ENCODE measurements at regions not wholly inside any gene's neighbourhood (a gene's known extent, or its start where the extent isn't known, plus 50 kb on each side); places are given as distances from the start of the nearest gene placed in this dataset.
"Not testable (repeated sequence)": the region's sequence is repeated elsewhere in the genome, so short reads cannot be mapped to it uniquely, and the experiment has no call there.

DNA sequence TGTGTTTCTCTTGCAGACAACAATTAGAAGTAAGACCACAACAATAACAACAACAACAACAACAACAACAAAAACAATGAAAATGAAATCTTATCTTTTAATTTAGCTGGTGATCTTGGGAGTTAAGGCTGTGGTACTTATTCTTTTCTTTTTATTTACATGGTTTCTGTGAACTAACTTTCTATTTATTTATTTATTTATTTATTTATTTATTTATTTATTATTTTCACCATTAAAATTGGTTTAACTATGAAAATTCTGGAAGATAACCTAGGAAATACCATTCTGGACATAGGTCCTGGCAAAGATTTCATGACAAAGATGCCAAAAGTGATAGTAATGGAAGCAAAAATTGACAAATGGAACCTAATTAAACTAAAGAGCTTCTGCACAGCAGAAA is 102.5 kb upstream of the PNPT1 start:
- Mint-ChIP-seq H3K4me3 (ENCODE audit: low read depth, unreplicated experiment) (no peak overlapping the region), H3K4me1 (ENCODE audit: low read depth, unreplicated experiment) (no peaks in the 10 kb centered on the region), H3K27me3 (ENCODE audit: unreplicated experiment) (no peaks in the 10 kb centered on the region), H3K9me3 (ENCODE audit: low read depth, unreplicated experiment) (peaks cover 4% of the 10 kb centered on the region), H3K36me3 (ENCODE audit: insufficient read depth, unreplicated experiment) (no peaks in the 10 kb centered on the region), H3K27ac (ENCODE audit: unreplicated experiment) (no peak overlapping the region)
- CTCF ChIA-PET = no interaction called here
- intact Hi-C loops (cut with micrococcal nuclease; ENCODE audit: unreplicated experiment) = no loop called here
- TF ChIP-seq, protein P1, sequence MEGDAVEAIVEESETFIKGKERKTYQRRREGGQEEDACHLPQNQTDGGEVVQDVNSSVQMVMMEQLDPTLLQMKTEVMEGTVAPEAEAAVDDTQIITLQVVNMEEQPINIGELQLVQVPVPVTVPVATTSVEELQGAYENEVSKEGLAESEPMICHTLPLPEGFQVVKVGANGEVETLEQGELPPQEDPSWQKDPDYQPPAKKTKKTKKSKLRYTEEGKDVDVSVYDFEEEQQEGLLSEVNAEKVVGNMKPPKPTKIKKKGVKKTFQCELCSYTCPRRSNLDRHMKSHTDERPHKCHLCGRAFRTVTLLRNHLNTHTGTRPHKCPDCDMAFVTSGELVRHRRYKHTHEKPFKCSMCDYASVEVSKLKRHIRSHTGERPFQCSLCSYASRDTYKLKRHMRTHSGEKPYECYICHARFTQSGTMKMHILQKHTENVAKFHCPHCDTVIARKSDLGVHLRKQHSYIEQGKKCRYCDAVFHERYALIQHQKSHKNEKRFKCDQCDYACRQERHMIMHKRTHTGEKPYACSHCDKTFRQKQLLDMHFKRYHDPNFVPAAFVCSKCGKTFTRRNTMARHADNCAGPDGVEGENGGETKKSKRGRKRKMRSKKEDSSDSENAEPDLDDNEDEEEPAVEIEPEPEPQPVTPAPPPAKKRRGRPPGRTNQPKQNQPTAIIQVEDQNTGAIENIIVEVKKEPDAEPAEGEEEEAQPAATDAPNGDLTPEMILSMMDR (IDR thresholded peaks at IDR 0.05; ENCODE audit: unreplicated experiment) = no peak
- BruUV-seq (replicated peaks) = no TSS peak
- no peak for DNase-seq

DNA sequence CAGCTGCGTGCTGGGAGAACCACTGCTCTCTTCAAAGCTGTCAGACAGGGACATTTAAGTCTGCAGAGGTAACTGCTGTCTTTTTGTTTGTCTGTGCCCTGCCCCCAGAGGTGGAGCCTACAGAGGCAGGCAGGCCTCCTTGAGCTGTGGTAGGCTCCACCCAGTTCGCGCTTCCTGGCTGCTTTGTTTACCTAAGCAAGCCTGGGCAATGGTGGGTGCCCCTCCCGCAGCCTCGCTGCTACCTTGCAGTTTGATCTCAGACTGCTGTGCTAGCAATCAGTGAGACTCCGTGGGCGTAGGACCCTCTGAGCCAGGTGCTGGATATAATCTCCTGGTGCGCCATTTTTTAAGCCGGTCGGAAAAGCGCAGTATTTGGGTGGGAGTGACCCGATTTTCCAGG is 100.0 kb upstream of the PNPT1 start:
- H3K36me3 Mint-ChIP-seq (ENCODE audit: insufficient read depth, unreplicated experiment); H3K9me3 Mint-ChIP-seq (ENCODE audit: low read depth, unreplicated experiment); intact Hi-C loops (cut with micrococcal nuclease; ENCODE audit: unreplicated experiment); BruUV-seq (replicated peaks); CTCF ChIA-PET; H3K4me3 Mint-ChIP-seq (ENCODE audit: low read depth, unreplicated experiment); H3K27ac Mint-ChIP-seq (ENCODE audit: unreplicated experiment); H3K27me3 Mint-ChIP-seq (ENCODE audit: unreplicated experiment); DNase-seq; H3K4me1 Mint-ChIP-seq (ENCODE audit: low read depth, unreplicated experiment): not testable (repeated sequence)

DNA sequence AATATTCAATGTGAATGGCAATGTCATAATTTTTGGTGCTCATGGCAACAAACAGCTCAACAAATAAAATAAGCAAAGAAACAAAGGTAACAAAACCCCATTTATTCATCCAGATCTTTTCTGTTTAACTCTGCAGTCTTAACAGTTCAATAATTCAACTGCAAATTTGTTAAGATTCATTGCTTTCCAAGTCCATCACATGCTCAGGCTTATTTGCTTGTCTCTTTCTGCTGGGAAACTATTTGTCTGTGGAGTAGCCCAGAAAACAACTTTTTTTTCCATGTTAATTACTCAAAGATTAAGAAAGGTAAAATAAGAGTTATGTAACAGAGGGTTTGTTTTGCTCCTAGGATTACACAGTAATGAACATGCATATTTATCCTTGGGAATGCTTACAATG is 92.6 kb upstream of the PNPT1 start:
- Mint-ChIP-seq H3K4me1 (ENCODE audit: low read depth, unreplicated experiment) (peaks cover 22% of the 10 kb centered on the region), H3K27ac (ENCODE audit: unreplicated experiment) (no peak overlapping the region), H3K27me3 (ENCODE audit: unreplicated experiment) (no peaks in the 10 kb centered on the region), H3K9me3 (ENCODE audit: low read depth, unreplicated experiment) (no peaks in the 10 kb centered on the region), H3K36me3 (ENCODE audit: insufficient read depth, unreplicated experiment) (no peaks in the 10 kb centered on the region), H3K4me3 (ENCODE audit: low read depth, unreplicated experiment) (no peak overlapping the region)
- no peak for DNase-seq
- TF ChIP-seq, protein P1 (IDR thresholded peaks at IDR 0.05; ENCODE audit: unreplicated experiment) = no peak
- intact Hi-C loops (cut with micrococcal nuclease; ENCODE audit: unreplicated experiment) = no loop called here
- CTCF ChIA-PET = no interaction called here
- no TSS peak for BruUV-seq (replicated peaks)

DNA sequence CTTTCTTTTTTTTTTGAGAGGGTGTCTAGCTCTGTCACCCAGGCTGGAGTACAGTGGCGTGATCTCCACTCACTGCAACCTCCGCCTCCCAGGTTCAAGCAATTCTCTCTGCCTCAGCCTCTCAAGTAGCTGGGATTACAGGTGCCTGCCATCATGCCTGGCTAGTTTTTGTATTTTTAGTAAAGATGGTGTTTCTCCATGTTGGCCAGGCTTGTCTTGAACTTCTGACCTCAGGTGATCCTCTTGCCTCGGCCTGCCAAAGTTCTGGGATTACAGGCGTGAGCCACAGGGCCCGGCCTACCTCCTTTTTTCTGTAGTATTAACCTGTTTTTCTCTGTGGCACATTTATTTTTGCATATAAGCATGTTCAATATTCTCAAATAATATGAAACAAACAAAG is 90.1 kb upstream of the PNPT1 start:
- CTCF ChIA-PET = interaction anchor here (0.6 to 1.2 kb wide), 2 partner anchors 60 to 585 kb away, joined by 3 to 4 read pairs; no protein-coding TSS in a partner anchor
- DNase-seq; H3K27me3 Mint-ChIP-seq (ENCODE audit: unreplicated experiment); BruUV-seq (replicated peaks); H3K4me3 Mint-ChIP-seq (ENCODE audit: low read depth, unreplicated experiment); H3K36me3 Mint-ChIP-seq (ENCODE audit: insufficient read depth, unreplicated experiment); H3K27ac Mint-ChIP-seq (ENCODE audit: unreplicated experiment); intact Hi-C loops (cut with micrococcal nuclease; ENCODE audit: unreplicated experiment); H3K9me3 Mint-ChIP-seq (ENCODE audit: low read depth, unreplicated experiment): not testable (repeated sequence)
- H3K4me1 Mint-ChIP-seq (ENCODE audit: low read depth, unreplicated experiment) = peaks cover 36% of the 10 kb centered on the region

DNA sequence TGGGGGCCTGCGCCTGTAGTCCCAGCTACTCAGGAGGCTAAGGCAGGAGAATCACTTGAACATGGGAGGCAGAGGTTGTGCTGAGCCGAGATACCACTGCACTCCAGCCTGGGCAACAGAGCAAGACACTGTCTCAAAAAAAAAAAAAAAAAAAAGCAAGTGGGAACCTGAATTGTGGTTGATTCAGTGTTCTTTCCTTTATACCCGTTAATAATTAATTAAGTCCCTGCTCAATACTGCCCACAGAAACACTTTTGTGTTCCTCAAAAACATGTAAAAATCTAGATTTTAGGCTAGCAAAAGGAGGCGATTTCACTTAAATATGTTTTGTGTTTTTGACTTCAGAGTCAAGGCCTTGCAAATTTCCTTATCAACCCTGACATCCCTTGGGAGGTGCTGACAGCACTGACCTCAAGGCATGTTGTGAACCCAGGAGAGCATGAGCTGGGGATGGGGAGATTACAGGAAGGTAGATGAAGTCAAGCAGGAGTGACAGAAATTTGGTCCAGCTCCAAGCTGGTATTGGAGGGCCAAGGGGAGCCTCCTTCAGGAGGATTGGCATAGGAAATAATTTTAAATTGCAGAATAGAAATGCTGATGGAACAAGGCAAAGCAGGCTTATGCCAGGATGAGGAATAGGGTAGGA is 89.0 kb upstream of the PNPT1 start:
- H3K4me1 Mint-ChIP-seq (ENCODE audit: low read depth, unreplicated experiment) = peaks cover 36% of the 10 kb centered on the region
- no peaks in the 10 kb centered on the region for H3K27me3 Mint-ChIP-seq (ENCODE audit: unreplicated experiment)
- intact Hi-C loops (cut with micrococcal nuclease; ENCODE audit: unreplicated experiment) = no loop called here
- CTCF ChIA-PET = interaction anchor here (1.2 kb wide), 1 partner anchor 61 kb away, joined by 3 read pairs; no protein-coding TSS in a partner anchor
- no TSS peak for BruUV-seq (replicated peaks)
- no peaks in the 10 kb centered on the region for H3K9me3 Mint-ChIP-seq (ENCODE audit: low read depth, unreplicated experiment)
- H3K36me3 Mint-ChIP-seq (ENCODE audit: insufficient read depth, unreplicated experiment) = peaks cover 5% of the 10 kb centered on the region
- DNase-seq = no peak
- no peak overlapping the region for H3K4me3 Mint-ChIP-seq (ENCODE audit: low read depth, unreplicated experiment)
- TF ChIP-seq, protein P1 (IDR thresholded peaks at IDR 0.05; ENCODE audit: unreplicated experiment) = no peak
- peak overlapping the region; percentile 15 for H3K27ac Mint-ChIP-seq (ENCODE audit: unreplicated experiment)

Data from Calu3 (cell line).